NCI-H774 (cell line): ENCODE measurements at regions not wholly inside any gene's neighbourhood (a gene's known extent, or its start where the extent isn't known, plus 50 kb on each side); places are given as distances from the start of the nearest gene placed in this dataset.
A peak's percentile ranks its signal among the peaks of the same experiment; 100 is the strongest.
"Not testable (repeated sequence)": the region's sequence is repeated elsewhere in the genome, so short reads cannot be mapped to it uniquely, and the experiment has no call there.

Experiments used
- DNase-seq: peaks from one replicate; lab custom pipeline; 2025; lab: John Stamatoyannopoulos, UW

DNA sequence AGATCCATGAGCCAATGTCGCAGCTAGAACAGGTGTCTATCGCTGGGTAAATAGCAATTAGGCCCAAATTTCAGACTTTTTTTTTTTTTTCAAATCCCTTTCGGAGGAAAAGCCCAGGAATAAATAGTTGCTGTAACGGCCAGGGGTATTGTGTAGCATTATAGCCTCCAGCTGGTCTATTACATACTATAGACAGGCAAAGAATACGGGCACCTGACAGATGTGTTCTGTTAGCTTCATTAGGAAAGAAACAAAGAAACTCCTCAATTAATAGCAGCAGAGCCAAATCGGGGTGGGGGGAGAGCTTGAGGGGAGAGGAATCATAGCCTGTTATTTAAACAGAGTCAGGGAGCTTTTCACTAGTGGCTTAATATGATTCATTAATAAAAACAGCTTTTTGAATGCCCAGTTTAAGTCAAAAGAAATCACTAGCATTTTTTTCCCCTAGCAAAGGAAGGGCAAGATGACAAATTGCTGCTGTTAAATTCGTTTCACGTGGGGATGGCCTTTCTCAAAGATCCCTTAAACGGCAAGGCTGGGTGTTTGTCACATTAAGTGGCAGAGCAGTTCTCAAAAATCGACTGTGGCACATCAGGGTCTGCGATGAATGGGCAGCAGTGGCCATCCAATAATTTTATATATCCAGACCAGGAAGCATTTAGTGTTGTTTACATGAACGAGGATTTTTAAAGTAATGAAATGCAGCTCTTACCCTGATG, 139.4 kb downstream of the ID4 start:
- DNase-seq, result peak; percentile 94

DNA sequence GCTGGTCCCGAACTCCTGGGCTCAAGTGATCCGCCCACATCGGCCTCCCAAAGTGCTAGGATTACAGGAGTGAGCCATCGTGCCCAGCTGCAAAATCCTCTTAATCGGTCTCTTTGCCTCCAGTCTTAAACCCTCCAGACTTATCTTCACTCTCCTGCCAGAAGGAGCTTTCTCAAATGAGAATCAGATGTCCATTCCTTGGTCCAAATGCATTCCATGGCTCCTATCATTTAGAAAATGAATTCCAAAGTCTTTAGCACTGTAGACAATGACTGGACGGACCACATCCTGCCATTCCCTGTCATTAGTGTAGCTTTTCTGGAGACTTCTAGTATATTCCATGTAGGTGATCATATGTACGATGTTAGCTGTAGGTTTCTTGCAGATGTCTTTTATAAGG, 141.9 kb downstream of the ID4 start:
- no peak for DNase-seq

DNA sequence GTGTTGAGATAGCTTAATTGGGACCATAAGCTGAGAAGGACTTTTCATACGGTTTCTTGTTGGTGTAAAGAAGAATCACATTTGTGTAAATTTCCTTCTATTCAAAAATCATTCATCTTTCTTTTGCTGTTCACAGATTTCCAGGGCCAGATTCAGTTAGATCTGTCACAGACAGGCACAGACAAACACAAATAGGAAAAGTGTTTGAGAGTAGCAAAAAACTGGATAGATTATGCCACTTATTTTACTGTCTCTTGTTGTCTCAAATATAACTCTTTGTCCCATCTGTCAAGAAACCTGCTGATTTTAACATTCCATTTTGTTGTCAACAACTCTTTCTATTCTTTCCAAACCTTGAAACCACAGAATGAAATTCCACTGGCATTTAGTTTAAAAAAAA, 142.8 kb downstream of the ID4 start:
- no peak for DNase-seq

DNA sequence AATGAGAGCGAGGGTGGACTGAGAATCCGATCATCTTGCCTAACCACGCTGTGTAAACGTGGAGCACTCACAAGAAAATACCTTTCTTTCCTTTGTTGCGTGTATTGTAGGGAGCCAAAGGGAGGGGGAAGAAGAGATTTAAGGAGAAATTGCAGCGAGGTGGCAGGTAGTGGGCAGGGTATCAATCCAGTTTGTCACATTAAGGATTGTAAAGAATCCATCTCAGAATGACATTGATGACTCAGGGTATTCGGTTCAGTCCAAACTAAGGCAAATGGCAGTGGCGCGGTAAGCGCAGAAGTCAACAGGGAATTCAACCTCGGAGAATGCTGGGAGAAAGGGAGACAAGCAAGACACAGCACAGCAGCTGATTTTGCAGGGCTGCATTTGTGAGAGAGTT, 146.2 kb downstream of the ID4 start:
- no peak for DNase-seq

DNA sequence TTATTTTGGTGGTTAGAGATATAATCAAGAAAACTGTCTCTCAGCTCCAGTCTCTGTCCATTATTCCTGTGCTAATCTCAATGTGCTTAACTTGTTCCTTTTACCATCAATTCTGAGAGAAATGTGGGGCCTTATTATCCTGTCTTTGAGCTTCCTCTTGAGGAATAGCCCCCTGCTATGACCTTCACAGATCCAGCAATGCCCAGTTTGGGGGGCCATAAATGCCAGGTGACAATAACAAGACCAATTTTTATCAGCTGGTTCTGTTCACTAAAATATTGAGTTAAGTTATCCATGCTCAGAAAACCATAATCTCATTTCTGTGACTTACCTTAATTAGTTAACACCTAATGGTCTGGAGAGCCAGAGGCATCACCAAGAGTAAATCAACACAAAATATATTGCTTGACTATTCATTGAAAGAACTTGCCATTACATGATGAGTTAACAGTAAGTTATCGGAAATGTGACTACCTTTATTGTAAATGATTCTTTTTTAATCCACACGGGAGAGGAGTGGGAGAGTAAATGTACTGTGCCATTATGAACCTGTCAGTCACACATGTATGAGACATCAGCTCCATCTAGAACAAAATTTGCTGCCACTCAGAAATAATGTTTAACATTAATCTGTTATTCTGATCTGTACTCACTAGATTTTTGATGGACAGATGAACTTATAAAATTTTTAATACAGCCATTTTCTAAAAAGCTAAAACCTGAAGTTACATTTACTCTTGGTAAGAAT, 149.7 kb downstream of the ID4 start:
- DNase-seq, result no peak

DNA sequence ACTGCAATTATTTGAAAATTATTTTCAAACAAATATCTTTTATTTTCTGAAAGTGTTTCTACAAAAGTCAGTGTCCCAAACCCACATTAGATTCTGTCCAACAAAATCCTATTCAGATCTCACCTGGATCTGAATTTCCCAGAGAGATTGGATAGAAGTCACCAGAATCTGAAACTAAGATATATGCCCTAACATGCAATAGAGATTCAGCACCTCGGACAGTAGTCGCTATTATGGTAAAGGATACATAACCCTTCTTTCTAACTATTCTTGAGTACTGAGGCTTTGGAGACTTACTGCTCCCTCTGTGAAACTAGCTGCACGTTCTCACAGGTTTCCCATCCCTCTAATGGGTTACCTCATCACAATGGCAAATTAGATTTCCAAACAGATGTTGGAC, 151.4 kb downstream of the ID4 start:
- no peak for DNase-seq

DNA sequence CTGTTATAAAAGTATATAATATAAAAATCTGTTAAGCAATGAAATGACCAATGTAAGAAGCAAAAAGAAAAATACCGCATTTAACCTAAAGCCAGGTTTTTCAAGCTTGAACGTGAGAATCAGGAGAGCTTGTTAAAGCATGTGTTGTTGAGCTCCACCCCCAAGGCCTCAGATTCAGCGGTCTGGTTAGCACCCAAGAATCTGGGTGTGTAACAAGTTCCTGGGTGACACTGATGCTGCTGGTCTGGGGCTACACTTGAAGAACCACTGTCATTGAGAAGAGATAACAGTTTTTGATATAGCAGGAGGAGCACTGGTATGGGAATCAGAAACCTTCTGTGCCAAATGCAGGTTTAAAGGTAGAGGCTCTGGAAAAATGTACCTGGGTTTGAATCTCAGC, 154.0 kb downstream of the ID4 start:
- DNase-seq, result no peak

DNA sequence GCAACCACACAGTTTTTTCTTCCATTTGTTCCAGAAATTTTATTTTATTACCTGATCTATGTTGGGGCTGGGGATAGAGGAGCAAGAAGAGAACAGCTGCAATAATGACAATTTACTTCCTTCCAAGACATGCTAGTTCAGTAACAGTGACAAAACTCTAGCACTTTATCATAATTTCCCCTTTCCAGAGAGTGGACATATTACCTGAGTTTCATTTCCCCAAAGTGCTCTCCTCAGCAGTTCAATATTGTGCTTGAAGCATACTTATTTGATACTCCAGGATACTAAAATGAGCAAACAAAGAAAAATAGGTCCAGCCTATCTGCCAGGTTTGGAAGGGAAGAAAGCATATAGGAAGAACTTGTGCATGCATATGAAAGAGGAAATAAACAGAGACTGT, 157.7 kb downstream of the ID4 start:
- DNase-seq, result no peak

DNA sequence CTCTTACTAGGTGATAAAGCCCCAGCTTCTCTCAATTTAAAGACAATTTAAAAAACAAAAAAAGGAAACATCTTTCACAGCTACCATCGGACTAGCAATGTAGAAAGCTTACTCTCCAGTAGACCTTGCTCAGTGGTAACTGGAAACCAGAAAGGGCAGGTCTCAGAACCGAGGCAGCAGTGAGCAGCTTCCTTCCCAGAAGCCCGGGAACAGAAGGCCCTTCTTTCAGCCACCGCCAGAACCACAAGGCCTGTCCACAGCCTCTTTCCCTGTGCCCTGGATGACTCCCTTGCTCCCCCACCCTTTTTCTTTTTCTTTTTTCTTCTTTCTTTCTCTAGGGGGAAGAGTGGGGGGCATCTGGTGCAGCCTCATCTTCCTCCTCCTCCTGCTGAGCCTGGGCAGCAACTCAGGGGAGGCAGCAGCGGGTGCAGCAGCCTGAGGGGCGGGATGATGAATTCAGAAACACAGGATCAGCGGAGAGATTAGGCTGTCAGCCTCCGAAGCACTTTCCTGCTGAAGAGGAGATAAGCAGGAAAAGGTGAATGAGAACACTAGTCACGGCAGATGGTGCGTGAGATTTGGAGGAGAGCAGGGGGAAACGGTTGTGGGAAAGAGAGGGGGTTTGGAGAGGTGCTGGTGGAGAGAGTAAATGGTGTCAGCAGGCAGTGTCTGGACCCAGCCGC, 158.5 kb downstream of the ID4 start:
- no peak for DNase-seq

DNA sequence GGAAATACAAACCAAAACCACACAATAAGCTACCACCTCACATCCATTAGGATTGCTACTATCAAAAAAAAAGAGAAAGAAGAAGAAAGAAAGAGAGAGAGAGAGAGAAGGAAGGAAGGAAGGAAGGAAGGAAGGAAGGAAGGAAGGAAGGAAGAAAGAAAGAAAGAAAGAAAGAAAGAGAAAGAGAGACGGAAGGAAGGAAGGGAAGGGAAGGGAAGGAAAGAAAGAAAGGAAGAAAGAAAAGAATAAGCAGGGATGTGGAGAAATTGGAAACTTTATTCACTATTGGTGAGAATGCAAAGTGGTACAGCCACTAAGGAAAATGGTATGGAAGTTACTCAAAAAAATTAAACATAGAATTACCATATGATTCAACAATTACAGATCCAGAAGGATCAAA, 159.9 kb downstream of the ID4 start:
- no peak for DNase-seq

DNA sequence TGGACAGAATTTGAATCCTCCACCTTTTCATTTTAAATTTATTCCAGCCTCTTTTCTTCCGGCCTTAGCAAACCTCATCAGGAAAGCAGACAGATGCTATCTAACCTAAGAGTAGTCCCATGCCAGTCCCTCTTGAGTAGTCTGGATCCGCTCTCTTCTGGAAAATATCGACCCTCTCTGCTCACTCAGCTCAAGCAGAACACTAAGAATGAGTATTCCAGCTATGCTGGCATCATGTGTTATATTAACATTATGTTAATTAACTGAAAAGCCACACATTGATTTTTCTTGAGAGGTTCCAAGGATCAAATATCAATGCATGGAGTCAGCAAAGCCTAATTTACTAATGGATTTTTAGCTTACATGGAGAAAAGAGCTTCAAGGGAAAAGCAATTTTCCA, 161.4 kb downstream of the ID4 start:
- no peak for DNase-seq

DNA sequence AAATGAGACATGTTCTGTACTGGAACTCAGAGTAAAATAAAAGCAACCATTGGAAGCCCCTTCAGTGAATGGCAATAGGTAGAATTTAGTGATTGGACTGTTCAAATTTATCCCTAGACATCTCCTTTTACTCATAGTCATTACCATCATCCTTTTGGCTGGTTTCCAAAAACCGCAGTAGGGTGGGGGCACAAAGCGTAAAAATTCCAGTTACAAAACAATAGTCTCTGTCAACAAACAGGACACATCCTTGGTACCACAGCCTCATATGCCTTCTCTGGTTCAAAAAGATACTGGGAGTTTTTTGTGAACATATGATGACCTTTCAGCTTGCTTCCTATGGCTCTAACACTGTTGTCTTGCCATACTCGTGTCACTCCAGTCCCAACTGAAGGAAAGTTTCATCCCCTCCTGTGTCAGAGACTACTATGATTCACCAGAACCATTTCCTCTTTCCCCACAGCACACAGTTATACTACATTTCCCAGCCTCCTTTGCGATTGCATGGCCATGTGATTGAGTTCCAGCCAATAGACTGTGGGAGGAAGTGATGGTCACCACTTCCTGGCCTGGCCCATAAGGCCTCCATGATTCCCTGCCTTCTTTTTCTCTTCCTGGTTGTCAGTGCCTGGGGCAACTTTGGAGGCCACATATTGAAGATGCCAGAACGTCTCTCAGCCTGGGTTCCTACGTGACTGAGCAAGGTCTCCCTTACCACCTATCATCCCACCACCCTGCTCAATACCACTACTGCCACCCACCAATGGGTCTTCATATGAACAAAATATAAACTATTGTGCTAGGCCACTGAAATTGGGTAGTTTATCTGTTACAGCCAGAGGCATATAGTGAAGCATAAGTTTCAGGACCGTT, 162.4 kb downstream of the ID4 start:
- no peak for DNase-seq

DNA sequence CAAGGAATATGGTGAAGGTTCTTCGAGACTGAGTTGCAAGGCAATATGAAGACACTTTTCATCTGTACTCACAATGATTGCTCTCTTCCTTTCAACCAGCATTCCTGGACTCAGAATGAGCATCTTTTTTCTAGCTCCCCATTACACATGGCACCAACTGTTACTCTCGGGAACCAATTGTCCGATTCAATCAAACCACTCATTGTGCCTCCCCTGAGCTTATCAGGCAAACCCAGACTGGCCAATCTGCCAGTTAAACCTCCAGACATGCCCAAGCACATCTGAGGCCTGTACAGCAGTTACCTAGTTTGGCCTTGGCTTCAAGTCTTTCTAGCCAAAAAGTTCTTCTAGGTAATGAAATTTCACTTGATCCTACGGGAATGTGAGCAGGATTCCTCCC, 164.1 kb downstream of the ID4 start:
- DNase-seq, result no peak

DNA sequence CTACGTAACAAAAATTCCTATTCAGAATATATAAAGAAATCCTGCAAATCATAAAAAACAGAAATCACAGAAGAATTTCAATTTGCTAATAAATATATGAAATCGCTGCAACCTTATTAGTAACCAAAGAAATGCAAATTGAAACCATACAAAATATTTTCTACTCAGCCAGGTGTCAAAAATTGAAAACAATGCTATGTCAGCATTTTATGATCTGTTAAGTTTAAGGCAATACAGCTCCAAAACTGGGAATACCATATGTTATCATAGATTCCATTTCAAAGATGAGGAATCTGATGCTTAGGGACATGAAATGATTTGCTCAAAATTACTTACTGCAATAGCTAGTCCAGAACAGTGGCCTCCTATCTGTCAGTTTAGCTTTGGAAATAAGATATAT, 168.9 kb downstream of the ID4 start:
- DNase-seq, result no peak

DNA sequence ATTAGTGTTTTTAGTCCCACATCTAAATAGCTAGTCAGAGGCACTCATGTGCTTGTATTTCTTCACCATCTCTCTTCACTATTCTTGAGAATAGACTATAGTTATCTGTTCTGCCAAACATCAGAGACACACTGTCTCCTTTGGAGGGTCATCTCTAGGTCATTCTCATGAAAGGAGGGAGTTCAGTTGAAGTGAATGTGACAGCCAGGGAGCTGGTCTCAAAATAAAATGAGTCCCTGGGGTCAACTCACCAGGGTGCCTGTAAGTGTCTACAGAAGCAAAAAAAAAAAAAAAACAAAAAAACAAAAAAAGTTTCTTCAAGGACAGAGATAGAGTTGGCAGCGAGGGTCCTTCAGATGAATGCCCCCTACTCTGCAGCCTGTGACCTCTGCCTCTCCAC, 171.0 kb downstream of the ID4 start:
- DNase-seq, result no peak

DNA sequence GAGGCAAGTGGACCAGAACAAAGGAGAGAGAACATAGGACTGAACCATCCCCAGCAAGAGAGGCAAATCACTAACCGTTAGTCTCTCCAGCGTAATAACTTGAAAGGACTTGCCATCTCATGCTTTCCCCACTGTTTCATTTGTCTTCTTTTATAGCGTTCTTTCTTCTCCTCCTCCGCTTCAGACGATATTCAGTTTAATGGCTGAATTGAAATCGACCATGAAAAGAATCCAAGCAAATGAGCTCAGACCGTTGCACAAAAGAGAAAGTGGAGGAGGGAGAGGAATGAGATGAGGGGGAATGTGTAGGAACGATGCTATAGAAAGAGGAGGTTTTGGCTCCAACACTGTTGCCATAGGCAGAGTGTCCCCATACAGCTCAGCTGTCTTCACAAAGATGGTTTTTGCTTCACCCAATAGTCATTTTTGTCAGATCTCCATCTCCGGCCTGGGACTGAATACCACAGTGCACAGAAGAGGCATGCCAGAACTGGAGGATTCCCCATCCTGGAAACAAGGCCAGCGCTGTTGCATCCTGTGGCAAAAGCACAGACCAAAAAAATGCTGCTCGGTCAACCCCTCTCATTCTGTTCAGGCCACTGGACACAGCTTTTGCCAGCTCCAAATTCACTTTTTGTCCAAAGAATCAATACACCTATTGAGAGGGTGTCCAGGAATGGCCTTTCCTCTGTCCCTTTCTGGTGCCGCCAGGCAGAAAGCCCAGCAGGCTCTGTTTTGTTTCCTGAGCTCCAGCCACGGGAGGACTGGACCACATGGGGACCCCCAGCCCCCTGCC, 176.1 kb downstream of the ID4 start:
- DNase-seq, result no peak

DNA sequence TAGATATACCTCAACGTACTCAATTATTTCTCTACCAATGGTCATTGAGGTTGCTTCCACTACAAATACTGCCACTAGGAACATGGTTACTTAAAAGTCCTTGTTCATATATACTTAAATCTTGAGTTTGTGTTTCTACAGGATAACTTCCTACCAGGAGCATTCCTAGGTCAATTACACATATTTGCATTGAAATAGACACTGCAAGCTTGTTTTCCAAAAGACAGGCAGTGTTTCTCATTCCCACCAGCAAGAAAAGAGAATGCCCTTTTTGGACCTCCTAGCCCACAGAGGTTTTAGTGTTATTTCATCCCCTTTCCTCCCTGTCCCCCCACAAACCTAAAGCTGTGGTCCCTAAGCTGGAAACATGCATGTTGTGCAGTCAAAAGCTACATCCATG, 177.3 kb downstream of the ID4 start:
- no peak for DNase-seq

DNA sequence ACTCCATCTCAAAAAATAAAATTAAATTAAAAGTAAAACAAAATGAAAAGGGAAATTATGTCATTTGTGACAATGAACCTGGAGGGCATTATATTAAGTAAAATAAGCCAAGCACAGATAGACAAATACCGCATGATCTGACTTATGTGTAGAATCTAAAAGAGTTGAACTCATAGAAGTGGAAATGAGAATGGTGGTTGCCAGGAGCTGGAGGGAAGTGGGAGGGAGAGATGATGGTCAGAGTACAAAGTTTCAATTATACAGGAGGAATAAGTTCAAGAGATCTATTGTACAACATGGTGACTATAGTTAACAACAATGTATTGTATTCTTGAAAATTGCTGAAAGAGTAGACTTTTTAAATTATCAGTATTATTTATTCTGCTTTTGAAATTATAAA, 183.4 kb downstream of the ID4 start:
- DNase-seq, result no peak

DNA sequence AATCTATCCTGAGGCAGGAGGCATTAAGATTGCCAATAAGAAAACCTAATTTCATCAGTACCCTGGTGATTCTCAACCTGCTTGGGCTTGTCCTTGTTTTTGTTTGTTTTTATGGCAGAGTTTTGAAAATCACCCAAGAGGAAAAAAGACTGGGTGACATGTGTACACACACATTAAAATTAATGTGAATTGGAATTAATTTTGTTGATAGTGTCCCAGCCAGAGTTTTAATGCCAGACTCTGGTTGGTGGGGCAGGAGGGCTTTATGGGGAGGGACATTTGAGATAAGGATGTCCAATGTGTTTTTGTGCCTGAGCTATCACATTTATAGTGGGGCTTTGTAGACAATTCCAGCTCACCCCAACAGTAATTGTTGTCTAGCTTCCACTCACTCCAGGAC, 184.6 kb downstream of the ID4 start:
- peak; percentile 20 for DNase-seq

DNA sequence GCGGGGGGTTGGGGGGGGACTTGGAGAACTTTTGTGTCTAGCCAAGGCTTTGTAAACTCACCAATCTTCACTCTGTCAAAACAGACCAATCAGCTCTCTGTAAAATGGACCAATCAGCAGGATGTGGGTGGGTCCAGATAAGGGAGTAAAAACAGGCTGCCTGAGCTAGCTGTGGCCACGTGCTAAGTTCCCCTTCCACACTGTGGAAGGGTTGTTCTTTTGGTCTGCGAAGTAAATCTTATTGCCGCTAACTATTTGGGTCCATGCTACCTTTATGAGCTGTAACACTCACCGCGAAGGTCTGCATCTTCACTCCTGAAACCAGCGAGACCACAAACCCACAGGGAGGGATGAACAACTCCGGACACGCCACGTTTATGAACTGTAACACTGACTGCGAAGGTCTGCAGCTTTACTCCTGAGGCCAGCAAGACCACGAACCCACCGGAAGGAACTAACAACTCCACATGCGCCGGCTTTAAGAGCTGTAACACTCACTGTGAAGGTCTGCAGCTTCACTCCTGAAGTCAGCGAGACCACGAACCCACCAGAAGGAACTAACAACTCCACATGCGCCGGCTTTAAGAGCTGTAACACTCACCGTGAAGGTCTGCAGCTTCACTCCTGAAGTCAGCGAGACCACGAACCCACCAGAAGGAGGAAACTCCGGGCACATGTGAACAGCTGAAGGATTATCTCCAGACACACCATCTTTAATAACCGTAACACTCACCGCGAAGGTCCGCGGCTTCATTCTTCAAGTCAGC, 186.6 kb downstream of the ID4 start:
- DNase-seq, result not testable (repeated sequence)

DNA sequence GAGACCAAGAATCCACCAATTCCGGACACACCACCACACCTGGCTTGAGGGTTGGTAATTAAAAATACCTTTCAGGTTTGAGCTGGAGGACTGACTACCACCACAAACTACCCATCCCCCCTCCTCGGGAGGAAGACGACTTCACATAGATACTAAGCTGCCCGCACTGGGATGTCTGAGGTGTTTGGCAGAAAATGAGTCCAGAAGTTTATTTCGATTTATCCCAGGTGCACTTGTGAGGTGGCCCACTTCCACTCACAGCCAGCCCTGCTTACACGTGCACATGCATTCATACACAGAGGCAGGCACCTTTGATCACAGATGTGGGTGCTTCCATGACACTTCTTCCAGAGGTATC, 187.1 kb downstream of the ID4 start:
- DNase-seq, result no peak
